ENCODE measurements at regions not wholly inside any gene's neighbourhood (a gene's known extent, or its start where the extent isn't known, plus 50 kb on each side); places are given as distances from the start of the nearest gene placed in this dataset.

DNA sequence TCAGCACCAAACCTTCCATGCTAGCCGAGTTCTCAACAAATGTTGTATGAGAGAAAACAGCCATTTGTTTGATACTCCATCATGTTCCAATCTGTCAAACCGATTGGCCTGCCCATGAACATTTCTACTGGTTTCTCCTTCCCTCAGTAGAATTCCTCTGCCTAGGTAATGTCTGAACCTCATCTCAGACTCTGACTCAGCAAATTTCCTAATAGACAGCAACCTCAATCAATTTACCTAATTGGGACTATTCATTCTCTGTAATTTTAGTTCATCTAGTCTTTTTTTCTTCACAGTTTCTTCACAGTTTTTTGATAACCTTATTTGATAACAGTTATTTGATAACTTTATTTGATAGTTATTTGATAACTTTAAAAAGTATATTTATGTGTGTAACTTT is 585.1 kb downstream of the DNAJB9 start:
- Histone ChIP-seq H3K36me3 (ENCODE audit: control insufficient read depth in 1 of 2, insufficient read depth in 2 of 2, low read length in 2 of 2) (no peaks in the 10 kb centered on the region), H3K9me3 (ENCODE audit: control insufficient read depth in 1 of 2, low read length in 2 of 2) (peaks cover 0 to 6% of the 10 kb centered on the region in 2 donors), H3K9ac (ENCODE audit: low read depth in 1 of 2, low read length in 2 of 2) (no peak overlapping the region), H3K4me1 (ENCODE audit: control insufficient read depth in 1 of 2, insufficient read depth in 2 of 2, low read length in 2 of 2) (no peaks in the 10 kb centered on the region), H3K4me3 (ENCODE audit: low read depth in 1 of 2, low read length in 2 of 2) (no peak overlapping the region), H3K27me3 (ENCODE audit: control insufficient read depth in 1 of 2, insufficient read depth in 2 of 2, low read length in 2 of 2) (no peaks in the 10 kb centered on the region), H3K27ac (ENCODE audit: low read depth, low read length) (no peak overlapping the region)

DNA sequence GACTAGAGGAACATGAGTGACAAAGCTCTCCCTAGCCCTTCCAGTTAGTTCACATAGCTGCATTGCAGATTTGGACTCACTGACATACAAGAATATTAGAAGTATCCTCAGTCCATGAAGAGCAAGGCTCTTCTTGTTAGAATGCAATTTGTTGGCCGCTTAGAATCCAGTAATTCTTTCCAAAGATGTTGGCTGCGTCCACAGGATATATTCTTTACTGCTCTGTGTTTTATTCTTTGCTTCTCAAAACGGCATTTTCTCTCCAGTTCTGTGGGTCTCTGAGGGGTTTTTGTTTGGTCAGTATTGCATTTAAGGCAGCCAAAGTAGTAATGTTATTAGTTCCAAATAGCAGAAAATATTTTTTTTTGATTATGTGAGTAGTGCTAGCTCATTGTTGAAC is 588.6 kb downstream of the DNAJB9 start:
- H3K4me3 ChIP-seq (ENCODE audit: low read depth in 1 of 2, low read length in 2 of 2): no peak overlapping the region
- H3K4me1 ChIP-seq (ENCODE audit: control insufficient read depth in 1 of 2, insufficient read depth in 2 of 2, low read length in 2 of 2): no peaks in the 10 kb centered on the region
- H3K9ac ChIP-seq (ENCODE audit: low read depth in 1 of 2, low read length in 2 of 2): no peak overlapping the region
- H3K9me3 ChIP-seq (ENCODE audit: control insufficient read depth in 1 of 2, low read length in 2 of 2): peaks cover 0 to 6% of the 10 kb centered on the region in 2 donors
- H3K36me3 ChIP-seq (ENCODE audit: control insufficient read depth in 1 of 2, insufficient read depth in 2 of 2, low read length in 2 of 2): no peaks in the 10 kb centered on the region
- H3K27ac ChIP-seq (ENCODE audit: low read depth, low read length): no peak overlapping the region
- no peaks in the 10 kb centered on the region for H3K27me3 ChIP-seq (ENCODE audit: control insufficient read depth in 1 of 2, insufficient read depth in 2 of 2, low read length in 2 of 2)

- no peaks in the 10 kb centered on the region for H3K27me3 ChIP-seq (ENCODE audit: control insufficient read depth in 1 of 2, insufficient read depth in 2 of 2, low read length in 2 of 2)
- no peak overlapping the region for H3K4me3 ChIP-seq (ENCODE audit: low read depth in 1 of 2, low read length in 2 of 2)
- H3K9me3 ChIP-seq (ENCODE audit: control insufficient read depth in 1 of 2, low read length in 2 of 2): no peaks in the 10 kb centered on the region
- H3K4me1 ChIP-seq (ENCODE audit: control insufficient read depth in 1 of 2, insufficient read depth in 2 of 2, low read length in 2 of 2): no peaks in the 10 kb centered on the region
- no peak overlapping the region for H3K9ac ChIP-seq (ENCODE audit: low read depth in 1 of 2, low read length in 2 of 2)
- no peaks in the 10 kb centered on the region for H3K36me3 ChIP-seq (ENCODE audit: control insufficient read depth in 1 of 2, insufficient read depth in 2 of 2, low read length in 2 of 2)
- H3K27ac ChIP-seq (ENCODE audit: low read depth, low read length): no peak overlapping the region
These were observed 607.0 kb downstream of the DNAJB9 start for GRCh38 chr7:109176661-109177060.

DNA sequence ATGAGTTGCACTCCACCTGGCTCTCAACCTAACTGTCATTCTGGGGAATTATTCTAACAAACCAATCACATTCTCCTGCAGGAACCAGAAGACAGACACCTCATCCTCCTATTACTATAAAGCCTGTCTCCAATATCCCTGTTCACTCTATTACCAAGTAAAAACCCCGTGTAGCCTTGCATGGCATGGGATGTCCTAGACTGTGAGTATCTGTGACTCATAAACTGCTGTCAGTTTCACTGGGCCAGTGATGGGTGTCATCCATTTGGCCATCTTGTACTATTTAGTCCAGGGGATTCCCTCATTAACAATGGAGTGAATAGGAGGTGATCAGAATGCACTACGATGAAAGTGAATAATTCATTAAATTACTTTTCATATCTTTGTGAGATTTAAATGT is 608.7 kb downstream of the DNAJB9 start:
- no peaks in the 10 kb centered on the region for H3K36me3 ChIP-seq (ENCODE audit: control insufficient read depth in 1 of 2, insufficient read depth in 2 of 2, low read length in 2 of 2)
- H3K27me3 ChIP-seq (ENCODE audit: control insufficient read depth in 1 of 2, insufficient read depth in 2 of 2, low read length in 2 of 2): no peaks in the 10 kb centered on the region
- H3K9me3 ChIP-seq (ENCODE audit: control insufficient read depth in 1 of 2, low read length in 2 of 2): no peaks in the 10 kb centered on the region
- H3K9ac ChIP-seq (ENCODE audit: low read depth in 1 of 2, low read length in 2 of 2): no peak overlapping the region
- H3K4me3 ChIP-seq (ENCODE audit: low read depth in 1 of 2, low read length in 2 of 2): no peak overlapping the region
- no peak overlapping the region for H3K27ac ChIP-seq (ENCODE audit: low read depth, low read length)
- H3K4me1 ChIP-seq (ENCODE audit: control insufficient read depth in 1 of 2, insufficient read depth in 2 of 2, low read length in 2 of 2): no peaks in the 10 kb centered on the region

DNA sequence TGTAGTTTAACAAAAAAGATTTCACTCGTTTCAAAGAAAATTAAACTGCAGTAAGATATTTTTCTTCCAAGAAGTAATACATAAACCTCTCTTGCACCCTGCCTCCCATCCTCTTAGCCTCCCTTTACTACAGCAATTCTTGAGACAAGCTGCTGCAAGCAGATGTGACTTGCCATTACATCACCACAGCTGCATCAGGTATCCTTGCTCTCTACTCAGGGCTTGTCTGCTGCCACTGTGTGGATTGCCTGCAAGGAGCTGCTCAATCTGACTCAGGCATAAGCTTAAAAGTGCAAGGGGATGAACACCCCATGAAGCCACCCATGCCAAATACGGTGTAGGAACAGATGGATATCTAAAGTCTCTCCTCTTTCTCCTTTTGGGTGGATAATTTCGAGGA is 609.9 kb downstream of the DNAJB9 start:
- Histone ChIP-seq H3K9me3 (ENCODE audit: control insufficient read depth in 1 of 2, low read length in 2 of 2) (no peaks in the 10 kb centered on the region), H3K4me1 (ENCODE audit: control insufficient read depth in 1 of 2, insufficient read depth in 2 of 2, low read length in 2 of 2) (no peaks in the 10 kb centered on the region), H3K4me3 (ENCODE audit: low read depth in 1 of 2, low read length in 2 of 2) (no peak overlapping the region), H3K27ac (ENCODE audit: low read depth, low read length) (no peak overlapping the region), H3K9ac (ENCODE audit: low read depth in 1 of 2, low read length in 2 of 2) (no peak overlapping the region), H3K36me3 (ENCODE audit: control insufficient read depth in 1 of 2, insufficient read depth in 2 of 2, low read length in 2 of 2) (no peaks in the 10 kb centered on the region), H3K27me3 (ENCODE audit: control insufficient read depth in 1 of 2, insufficient read depth in 2 of 2, low read length in 2 of 2) (no peaks in the 10 kb centered on the region)

GRCh38 chr7:109190766-109191398 is 621.2 kb downstream of the DNAJB9 start:
- no peak overlapping the region for H3K4me3 ChIP-seq (ENCODE audit: low read depth in 1 of 2, low read length in 2 of 2)
- peaks cover 2 to 9% of the 10 kb centered on the region in 2 donors for H3K9me3 ChIP-seq (ENCODE audit: control insufficient read depth in 1 of 2, low read length in 2 of 2)
- H3K9ac ChIP-seq (ENCODE audit: low read depth in 1 of 2, low read length in 2 of 2): no peak overlapping the region

DNA sequence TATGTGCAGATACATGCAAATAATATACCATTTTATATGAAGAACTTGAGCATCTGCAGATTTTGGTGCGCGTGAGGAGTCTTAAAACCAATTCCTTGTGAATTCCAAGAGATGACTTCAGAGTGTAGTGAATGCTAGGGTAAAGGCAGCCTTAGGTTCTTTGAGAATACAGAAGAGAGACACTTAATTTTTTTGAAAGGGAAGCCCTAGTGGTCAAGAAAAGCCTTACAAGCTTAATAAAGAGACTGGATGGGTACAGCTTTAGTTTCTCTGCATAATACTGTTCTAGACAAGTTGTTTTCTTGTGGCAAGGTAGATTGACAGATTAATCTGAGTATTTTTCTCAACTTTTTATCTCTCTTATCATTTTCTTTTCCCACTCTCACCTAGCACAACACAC is 636.5 kb downstream of the DNAJB9 start:
- H3K9me3 ChIP-seq (ENCODE audit: control insufficient read depth in 1 of 2, low read length in 2 of 2): peaks cover 0 to 5% of the 10 kb centered on the region in 2 donors
- no peaks in the 10 kb centered on the region for H3K27me3 ChIP-seq (ENCODE audit: control insufficient read depth in 1 of 2, insufficient read depth in 2 of 2, low read length in 2 of 2)
- no peaks in the 10 kb centered on the region for H3K4me1 ChIP-seq (ENCODE audit: control insufficient read depth in 1 of 2, insufficient read depth in 2 of 2, low read length in 2 of 2)
- no peak overlapping the region for H3K9ac ChIP-seq (ENCODE audit: low read depth in 1 of 2, low read length in 2 of 2)
- no peak overlapping the region for H3K27ac ChIP-seq (ENCODE audit: low read depth, low read length)
- no peak overlapping the region for H3K4me3 ChIP-seq (ENCODE audit: low read depth in 1 of 2, low read length in 2 of 2)
- H3K36me3 ChIP-seq (ENCODE audit: control insufficient read depth in 1 of 2, insufficient read depth in 2 of 2, low read length in 2 of 2): no peaks in the 10 kb centered on the region

More at GRCh38 chr7:109190766-109191398, 621.2 kb downstream of the DNAJB9 start:
- H3K27ac ChIP-seq (ENCODE audit: low read depth, low read length): no peak overlapping the region
- no peaks in the 10 kb centered on the region for H3K4me1 ChIP-seq (ENCODE audit: control insufficient read depth in 1 of 2, insufficient read depth in 2 of 2, low read length in 2 of 2)
- H3K36me3 ChIP-seq (ENCODE audit: control insufficient read depth in 1 of 2, insufficient read depth in 2 of 2, low read length in 2 of 2): no peaks in the 10 kb centered on the region
- no peaks in the 10 kb centered on the region for H3K27me3 ChIP-seq (ENCODE audit: control insufficient read depth in 1 of 2, insufficient read depth in 2 of 2, low read length in 2 of 2)

DNA sequence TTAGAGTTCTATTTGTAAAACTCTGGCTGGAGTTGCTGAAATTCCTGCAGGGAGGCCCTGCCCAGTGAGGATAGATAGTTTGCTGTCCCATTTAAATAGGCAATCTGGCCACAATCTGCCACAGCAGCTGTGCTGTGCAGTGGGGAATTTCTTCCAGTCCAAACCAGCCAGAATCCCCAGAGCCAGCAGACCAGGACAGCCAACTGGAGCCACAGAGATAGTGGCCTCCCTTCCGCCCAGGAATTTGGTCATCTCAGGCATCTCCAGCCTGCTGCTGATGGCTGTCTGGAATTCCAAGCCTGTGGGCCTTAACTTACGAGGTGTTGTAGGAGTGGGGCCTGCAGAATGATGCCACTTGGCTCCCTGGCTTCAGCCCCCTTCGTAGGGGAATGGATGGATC is 643.4 kb downstream of the DNAJB9 start:
- H3K4me1 ChIP-seq (ENCODE audit: control insufficient read depth in 1 of 2, insufficient read depth in 2 of 2, low read length in 2 of 2): no peaks in the 10 kb centered on the region

DNA sequence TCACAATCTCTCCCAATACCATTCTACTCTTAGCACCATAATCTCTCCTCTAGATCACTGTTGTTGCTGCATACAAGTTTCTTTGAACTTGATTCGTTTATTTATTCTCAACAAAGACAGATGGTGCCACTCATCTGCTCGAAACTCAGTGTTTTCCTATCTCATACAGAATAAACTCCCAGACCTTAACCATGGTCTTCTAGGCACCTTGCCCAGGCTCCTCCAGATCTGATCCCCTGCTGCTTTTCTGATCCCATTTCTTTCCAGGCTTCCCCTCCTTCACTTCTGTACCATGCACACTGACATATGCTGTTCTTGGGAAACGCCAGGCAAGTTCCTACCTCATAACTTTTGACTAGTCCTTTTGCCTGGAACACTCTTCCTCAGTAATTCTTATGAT is 645.7 kb downstream of the DNAJB9 start:
- no peaks in the 10 kb centered on the region for H3K9me3 ChIP-seq (ENCODE audit: control insufficient read depth in 1 of 2, low read length in 2 of 2)
- H3K27ac ChIP-seq (ENCODE audit: low read depth, low read length): no peak overlapping the region
- no peaks in the 10 kb centered on the region for H3K27me3 ChIP-seq (ENCODE audit: control insufficient read depth in 1 of 2, insufficient read depth in 2 of 2, low read length in 2 of 2)
- H3K4me3 ChIP-seq (ENCODE audit: low read depth in 1 of 2, low read length in 2 of 2): no peak overlapping the region
- no peaks in the 10 kb centered on the region for H3K36me3 ChIP-seq (ENCODE audit: control insufficient read depth in 1 of 2, insufficient read depth in 2 of 2, low read length in 2 of 2)
- H3K4me1 ChIP-seq (ENCODE audit: control insufficient read depth in 1 of 2, insufficient read depth in 2 of 2, low read length in 2 of 2): no peaks in the 10 kb centered on the region
- H3K9ac ChIP-seq (ENCODE audit: low read depth in 1 of 2, low read length in 2 of 2): no peak overlapping the region

More for the DNA sequence above, 643.4 kb downstream of the DNAJB9 start:
- Histone ChIP-seq H3K27ac (ENCODE audit: low read depth, low read length) (no peak overlapping the region), H3K9ac (ENCODE audit: low read depth in 1 of 2, low read length in 2 of 2) (no peak overlapping the region), H3K27me3 (ENCODE audit: control insufficient read depth in 1 of 2, insufficient read depth in 2 of 2, low read length in 2 of 2) (no peaks in the 10 kb centered on the region), H3K4me3 (ENCODE audit: low read depth in 1 of 2, low read length in 2 of 2) (no peak overlapping the region), H3K9me3 (ENCODE audit: control insufficient read depth in 1 of 2, low read length in 2 of 2) (no peaks in the 10 kb centered on the region), H3K36me3 (ENCODE audit: control insufficient read depth in 1 of 2, insufficient read depth in 2 of 2, low read length in 2 of 2) (no peaks in the 10 kb centered on the region)

- H3K4me1 ChIP-seq (ENCODE audit: control insufficient read depth in 1 of 2, insufficient read depth in 2 of 2, low read length in 2 of 2): no peaks in the 10 kb centered on the region
- no peak overlapping the region for H3K4me3 ChIP-seq (ENCODE audit: low read depth in 1 of 2, low read length in 2 of 2)
- H3K9ac ChIP-seq (ENCODE audit: low read depth in 1 of 2, low read length in 2 of 2): no peak overlapping the region
- no peaks in the 10 kb centered on the region for H3K36me3 ChIP-seq (ENCODE audit: control insufficient read depth in 1 of 2, insufficient read depth in 2 of 2, low read length in 2 of 2)
- peaks cover 0 to 9% of the 10 kb centered on the region in 2 donors for H3K9me3 ChIP-seq (ENCODE audit: control insufficient read depth in 1 of 2, low read length in 2 of 2)
- no peak overlapping the region for H3K27ac ChIP-seq (ENCODE audit: low read depth, low read length)
- no peaks in the 10 kb centered on the region for H3K27me3 ChIP-seq (ENCODE audit: control insufficient read depth in 1 of 2, insufficient read depth in 2 of 2, low read length in 2 of 2)
These were observed 654.4 kb downstream of the DNAJB9 start for GRCh38 chr7:109224100-109224499.

GRCh38 chr7:109226699-109227098 is 657.0 kb downstream of the DNAJB9 start:
- H3K9ac ChIP-seq (ENCODE audit: low read depth in 1 of 2, low read length in 2 of 2): no peak overlapping the region

More at GRCh38 chr7:109226699-109227098, 657.0 kb downstream of the DNAJB9 start:
- Histone ChIP-seq H3K27ac (ENCODE audit: low read depth, low read length) (no peak overlapping the region), H3K4me3 (ENCODE audit: low read depth in 1 of 2, low read length in 2 of 2) (no peak overlapping the region), H3K36me3 (ENCODE audit: control insufficient read depth in 1 of 2, insufficient read depth in 2 of 2, low read length in 2 of 2) (no peaks in the 10 kb centered on the region), H3K9me3 (ENCODE audit: control insufficient read depth in 1 of 2, low read length in 2 of 2) (peaks cover 0 to 11% of the 10 kb centered on the region in 2 donors), H3K27me3 (ENCODE audit: control insufficient read depth in 1 of 2, insufficient read depth in 2 of 2, low read length in 2 of 2) (no peaks in the 10 kb centered on the region), H3K4me1 (ENCODE audit: control insufficient read depth in 1 of 2, insufficient read depth in 2 of 2, low read length in 2 of 2) (no peaks in the 10 kb centered on the region)

Measured in duodenal mucosa (tissue), 2 donors.